ENCODE measurements at regions not wholly inside any gene's neighbourhood (a gene's known extent, or its start where the extent isn't known, plus 50 kb on each side); places are given as distances from the start of the nearest gene placed in this dataset.

DNA sequence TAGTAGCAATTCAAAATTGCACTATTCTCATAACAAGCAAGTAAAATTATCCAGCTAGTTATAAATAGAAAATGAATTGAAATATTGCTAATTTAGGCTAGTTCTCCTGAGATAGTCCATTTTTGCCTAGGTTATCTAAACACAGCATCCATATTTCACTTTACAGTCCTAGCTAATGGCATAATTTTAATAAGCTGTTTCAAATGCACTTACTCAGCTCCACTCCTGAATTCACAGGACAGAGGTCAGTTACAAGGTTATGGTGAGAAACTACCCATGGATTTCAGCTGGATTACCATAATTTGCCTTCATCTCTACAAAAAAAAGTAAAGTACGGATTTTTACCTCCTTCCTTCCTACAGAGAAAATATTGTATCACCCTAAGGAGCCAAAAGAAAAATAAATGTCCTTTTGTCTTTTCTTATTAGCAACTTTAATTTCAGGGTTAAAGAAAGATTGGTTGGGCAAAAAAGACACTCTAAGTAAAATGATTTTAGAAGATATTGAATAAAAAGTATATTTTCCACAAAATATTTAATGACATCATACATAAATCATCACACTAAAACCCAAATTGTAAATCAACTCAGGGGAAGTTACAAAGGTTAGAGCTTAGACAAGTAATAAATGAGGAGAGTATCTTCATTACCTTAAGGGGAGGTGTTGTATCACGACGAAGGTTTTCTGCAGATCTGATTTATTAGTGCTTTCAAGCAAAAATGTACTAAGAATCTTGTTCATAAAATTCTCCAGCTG is 377.4 kb downstream of the C12orf50 start:
- no peak for TF ChIP-seq TAF1 (IDR thresholded peaks at IDR 0.05; ENCODE audit: low read depth, low read length)
- TF ChIP-seq POLR2AphosphoS5 (IDR thresholded peaks at IDR 0.05; ENCODE audit: low read depth, low read length), result no peak
- TF ChIP-seq POLR2A (IDR thresholded peaks at IDR 0.05; ENCODE audit: low read depth, low read length), result no peak

All from GM12891 (cell line).